CD14-positive monocyte (primary cell): ENCODE measurements at regions not wholly inside any gene's neighbourhood (a gene's known extent, or its start where the extent isn't known, plus 50 kb on each side); places are given as distances from the start of the nearest gene placed in this dataset.

Experiments used
- DNase-seq, 3 donors: peaks; one replicate each; pipeline ENCODE4 v3.0.0-alpha.2; 2011 to 2022
- H2AFZ ChIP-seq: 2 replicates; pipeline ENCODE4 v1.6.0; 2012; ENCODE audit warnings: mild to moderate bottlenecking, low read depth, low read length, inconsistent platforms; ENCODE audit not compliant: insufficient read depth, poor library complexity, severe bottlenecking
- H3K27ac ChIP-seq, 2 donors: 1 replicate in 1 of 2; 2 replicates in 1 of 2; pipeline ENCODE4 v1.5.1; 2012 to 2013; ENCODE audit warnings: low read length in 2 of 2, control low read depth in 1 of 2, inconsistent platforms in 1 of 2, low read depth in 1 of 2, mild to moderate bottlenecking in 1 of 2
- H3K27me3 ChIP-seq, 2 donors: one replicate each; pipeline versions ENCODE4 v1.6.0 to v1.6.1; 2011 to 2013; ENCODE audit warnings: low read length in 2 of 2; ENCODE audit not compliant: control insufficient read depth in 2 of 2, insufficient read depth in 2 of 2
- H3K36me3 ChIP-seq, 2 donors: replicated peaks in 1 of 2; 1 replicate in 1 of 2; 2 replicates in 1 of 2; pipeline versions ENCODE4 v1.5.1 to v1.6.1; 2012 to 2013; ENCODE audit warnings: low read length in 2 of 2, control low read depth in 1 of 2, inconsistent platforms in 1 of 2, mild to moderate bottlenecking in 1 of 2; ENCODE audit not compliant: insufficient read depth in 2 of 2, control insufficient read depth in 1 of 2
- H3K4me1 ChIP-seq, 2 donors: 1 replicate in 1 of 2; 2 replicates in 1 of 2; pipeline versions ENCODE4 v1.5.1 to v1.6.1; 2012 to 2013; ENCODE audit warnings: low read length in 2 of 2, control low read depth in 1 of 2, inconsistent platforms in 1 of 2, mild to moderate bottlenecking in 1 of 2, moderate library complexity in 1 of 2; ENCODE audit not compliant: insufficient read depth in 2 of 2, control insufficient read depth in 1 of 2
- H3K4me2 ChIP-seq: replicated peaks from 2 replicates; pipeline ENCODE3; 2012; ENCODE audit warnings: low read length, moderate library complexity, mild to moderate bottlenecking; ENCODE audit not compliant: poor library complexity, severe bottlenecking; ENCODE audit errors: extremely low read depth
- H3K4me3 ChIP-seq, 3 experiments: fragments of 200-600 bp in 1 of 3; sonication (generic) in 1 of 3; replicated peaks in 1 of 3; 1 replicate in 2 of 3; 2 replicates in 1 of 3; pipeline ENCODE4 v1.5.1; 2011 to 2013; ENCODE audit warnings: low read length in 3 of 3, mild to moderate bottlenecking in 3 of 3, control low read depth in 2 of 3, low read depth in 2 of 3, inconsistent platforms in 1 of 3, moderate library complexity in 1 of 3
- H3K79me2 ChIP-seq: 2 replicates; pipeline ENCODE4 v1.6.0; 2012; ENCODE audit warnings: mild to moderate bottlenecking, control low read depth, inconsistent platforms, low read length, moderate library complexity; ENCODE audit not compliant: insufficient read depth
- H3K9ac ChIP-seq: 2 replicates; pipeline ENCODE4 v1.6.0; 2017; ENCODE audit warnings: low read length, mild to moderate bottlenecking; ENCODE audit not compliant: insufficient read depth, poor library complexity, severe bottlenecking
- H3K9me3 ChIP-seq, 2 donors: replicated peaks in 1 of 2; 1 replicate in 1 of 2; 2 replicates in 1 of 2; pipeline versions ENCODE4 v1.5.1 to v1.6.1; 2012 to 2013; ENCODE audit warnings: low read length in 2 of 2, control low read depth in 1 of 2; ENCODE audit not compliant: control insufficient read depth in 1 of 2, insufficient read depth in 1 of 2
- H4K20me1 ChIP-seq: 2 replicates; pipeline ENCODE4 v1.6.0; 2012; ENCODE audit warnings: mild to moderate bottlenecking, low read length, control low read depth, moderate library complexity; ENCODE audit not compliant: insufficient read depth
- H3K27ac Mint-ChIP-seq, 7 donors: one replicate each; pipeline ENCODE4 v1.8.0; 2020; ENCODE audit warnings: mild to moderate bottlenecking in 7 of 7, mixed read lengths in 7 of 7, moderate library complexity in 6 of 7, inconsistent platforms in 2 of 7
- H3K27me3 Mint-ChIP-seq, 3 donors: one replicate each; pipeline ENCODE4 v1.8.0; 2021 to 2022; ENCODE audit warnings: low read depth in 3 of 3, mild to moderate bottlenecking in 3 of 3, mixed read lengths in 3 of 3, moderate library complexity in 3 of 3, inconsistent platforms in 1 of 3
- H3K36me3 Mint-ChIP-seq, 2 donors: one replicate each; pipeline ENCODE4 v1.8.0; 2020; ENCODE audit warnings: mixed read lengths in 2 of 2, inconsistent platforms in 1 of 2, mild to moderate bottlenecking in 1 of 2
- H3K4me1 Mint-ChIP-seq: one replicate; pipeline ENCODE4 v1.8.0; 2020; ENCODE audit warnings: mild to moderate bottlenecking, mixed read lengths
- H3K4me3 Mint-ChIP-seq, 2 donors: one replicate each; pipeline ENCODE4 v1.8.0; 2020; ENCODE audit warnings: mild to moderate bottlenecking in 2 of 2, mixed read lengths in 2 of 2, moderate library complexity in 1 of 2
- H3K9me3 Mint-ChIP-seq, 7 donors: one replicate each; pipeline ENCODE4 v1.8.0; 2020 to 2022; ENCODE audit warnings: mixed read lengths in 7 of 7, mild to moderate bottlenecking in 6 of 7, moderate library complexity in 6 of 7, inconsistent platforms in 2 of 7
- WGBS: methylation state at CpG from one replicate; pipeline ENCODE4 v1.1.5; 2013; ENCODE audit warnings: missing lambda C conversion rate; ENCODE audit not compliant: insufficient coverage; 5-methylcytosine and 5-hydroxymethylcytosine counted together
- intact Hi-C, 2 donors: fragments of 100-400 bp; cut with micrococcal nuclease; formaldehyde crosslinking; loops; one replicate each; pipeline versions ENCODE4 v1.15.0 to v1.15.1; 2023
- TF ChIP-seq, protein P1 (sequence below): fragments of 200-600 bp; IDR thresholded peaks from one replicate; pipeline ENCODE4 v1.8.0; 2022; ENCODE audit warnings: antibody characterized with exemption, mild to moderate bottlenecking

DNA sequence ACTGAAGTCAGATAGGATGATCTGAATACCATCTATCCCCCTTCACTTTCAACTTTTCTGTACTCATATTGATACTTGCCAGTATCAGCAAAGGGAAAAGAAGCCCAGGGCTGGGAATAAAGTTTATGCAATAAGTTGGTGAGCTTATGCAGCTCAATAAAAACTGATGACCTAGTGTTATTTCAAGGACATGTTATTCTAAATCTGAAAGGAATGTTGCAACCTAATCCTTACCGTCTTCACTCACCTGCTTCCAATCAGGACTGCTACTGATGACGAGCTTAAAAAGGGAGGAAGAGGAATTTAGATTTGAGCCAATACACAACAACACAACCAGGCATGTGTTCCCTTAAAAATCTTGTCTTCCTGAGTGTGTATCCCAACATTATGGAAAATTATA, 419.9 kb downstream of the SPRY1 start:
- no peak overlapping the region for H3K4me2 ChIP-seq
- no peaks in the 10 kb centered on the region for H3K9me3 ChIP-seq
- H3K27me3 ChIP-seq, result no peaks in the 10 kb centered on the region
- H3K4me1 Mint-ChIP-seq, result peaks cover 23% of the 10 kb centered on the region
- H3K27ac Mint-ChIP-seq, result no peak overlapping the region
- H3K27me3 Mint-ChIP-seq, result no peaks in the 10 kb centered on the region
- no peaks in the 10 kb centered on the region for H3K9me3 Mint-ChIP-seq
- H3K36me3 ChIP-seq, result no peaks in the 10 kb centered on the region
- H3K27ac ChIP-seq, result no peak overlapping the region
- WGBS, result no CpG with 5 or more reads among the region's 2 CpGs
- intact Hi-C loops, result loop anchor here in 1 of 2 donors (10.0 kb wide), 1 partner anchor 898 kb away; the partner anchor contains the start of gene ANKRD50
- H2AFZ ChIP-seq, result no peak overlapping the region
- peaks cover 10 to 13% of the 10 kb centered on the region in 2 donors for H3K4me1 ChIP-seq
- no peak for DNase-seq
- H3K36me3 Mint-ChIP-seq, result no peaks in the 10 kb centered on the region
- no peaks in the 10 kb centered on the region for H3K79me2 ChIP-seq
- H3K4me3 Mint-ChIP-seq, result no peak overlapping the region
- TF ChIP-seq, protein P1, sequence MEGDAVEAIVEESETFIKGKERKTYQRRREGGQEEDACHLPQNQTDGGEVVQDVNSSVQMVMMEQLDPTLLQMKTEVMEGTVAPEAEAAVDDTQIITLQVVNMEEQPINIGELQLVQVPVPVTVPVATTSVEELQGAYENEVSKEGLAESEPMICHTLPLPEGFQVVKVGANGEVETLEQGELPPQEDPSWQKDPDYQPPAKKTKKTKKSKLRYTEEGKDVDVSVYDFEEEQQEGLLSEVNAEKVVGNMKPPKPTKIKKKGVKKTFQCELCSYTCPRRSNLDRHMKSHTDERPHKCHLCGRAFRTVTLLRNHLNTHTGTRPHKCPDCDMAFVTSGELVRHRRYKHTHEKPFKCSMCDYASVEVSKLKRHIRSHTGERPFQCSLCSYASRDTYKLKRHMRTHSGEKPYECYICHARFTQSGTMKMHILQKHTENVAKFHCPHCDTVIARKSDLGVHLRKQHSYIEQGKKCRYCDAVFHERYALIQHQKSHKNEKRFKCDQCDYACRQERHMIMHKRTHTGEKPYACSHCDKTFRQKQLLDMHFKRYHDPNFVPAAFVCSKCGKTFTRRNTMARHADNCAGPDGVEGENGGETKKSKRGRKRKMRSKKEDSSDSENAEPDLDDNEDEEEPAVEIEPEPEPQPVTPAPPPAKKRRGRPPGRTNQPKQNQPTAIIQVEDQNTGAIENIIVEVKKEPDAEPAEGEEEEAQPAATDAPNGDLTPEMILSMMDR, result no peak
- no peaks in the 10 kb centered on the region for H4K20me1 ChIP-seq
- H3K9ac ChIP-seq, result no peak overlapping the region
- H3K4me3 ChIP-seq, result no peak overlapping the region

DNA sequence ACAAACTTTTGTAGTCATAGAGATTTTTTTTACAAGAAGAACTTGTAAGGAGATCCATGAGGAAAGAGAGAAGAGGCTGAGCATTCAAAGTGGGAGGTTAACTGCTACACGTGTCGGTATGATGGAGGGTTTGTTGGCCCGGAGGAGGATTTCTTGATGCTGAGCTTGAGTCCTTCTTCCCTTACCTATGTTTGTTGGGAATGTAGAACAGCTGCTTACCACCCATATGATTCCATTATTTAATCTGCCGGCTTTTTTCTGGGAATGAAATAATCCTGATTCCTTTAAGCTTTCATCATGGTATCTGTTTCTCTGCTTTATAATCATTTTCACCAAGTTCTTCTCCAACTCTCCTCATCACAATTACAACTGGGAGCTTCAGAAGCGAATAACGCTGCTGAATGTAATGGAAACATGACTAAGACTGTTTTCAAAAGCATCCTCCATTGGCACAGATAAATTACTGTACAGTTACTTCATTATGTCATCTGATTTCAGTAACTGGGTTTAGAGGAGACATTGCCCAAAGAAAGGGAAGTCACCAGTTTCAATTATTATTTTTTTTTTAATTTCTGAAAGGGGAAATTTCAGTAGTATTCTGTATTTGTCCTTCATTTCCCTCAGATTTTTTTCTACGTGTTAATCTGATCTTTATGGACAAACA, 420.6 kb downstream of the SPRY1 start:
- Mint-ChIP-seq H3K27me3 (no peaks in the 10 kb centered on the region), H3K36me3 (no peaks in the 10 kb centered on the region), H3K4me1 (peaks cover 16% of the 10 kb centered on the region), H3K4me3 (no peak overlapping the region), H3K27ac (peak overlapping the region in 6 of 7 donors; percentile 4 to 76 (median 28)), H3K9me3 (no peaks in the 10 kb centered on the region)
- TF ChIP-seq, protein P1, result no peak
- WGBS, result no CpG with 5 or more reads among the region's 7 CpGs
- H4K20me1 ChIP-seq, result no peaks in the 10 kb centered on the region
- H3K36me3 ChIP-seq, result no peaks in the 10 kb centered on the region
- no peaks in the 10 kb centered on the region for H3K79me2 ChIP-seq
- H3K27ac ChIP-seq, result no peak overlapping the region
- no peak overlapping the region for H3K9ac ChIP-seq
- no peak overlapping the region for H3K4me3 ChIP-seq
- peak overlapping the region; percentile 1 for H3K4me2 ChIP-seq
- H3K27me3 ChIP-seq, result no peaks in the 10 kb centered on the region
- H3K4me1 ChIP-seq, result peaks cover 8% of the 10 kb centered on the region in 2 donors
- no peaks in the 10 kb centered on the region for H3K9me3 ChIP-seq
- intact Hi-C loops, result loop anchor here in 1 of 2 donors (10.0 kb wide), 1 partner anchor 898 kb away; the partner anchor contains the start of gene ANKRD50
- H2AFZ ChIP-seq, result no peak overlapping the region
- peak; percentile 31 to 58 (median 44) for DNase-seq
